HEK293 (cell line): ENCODE measurements at regions not wholly inside any gene's neighbourhood (a gene's known extent, or its start where the extent isn't known, plus 50 kb on each side); places are given as distances from the start of the nearest gene placed in this dataset.

ENCODE experiments used
- CTCF ChIA-PET: fragments of 350-600 bp; formaldehyde crosslinking; extraction: SDS; loops from one replicate; lab custom pipeline; 2021; ENCODE audit warnings: antibody characterized with exemption; lab: Yijun Ruan, JAX
- POLR2A ChIA-PET: fragments of 300-600 bp; formaldehyde crosslinking; extraction: SDS; loops from one replicate; lab custom pipeline; 2020; ENCODE audit warnings: antibody characterized with exemption, inconsistent platforms; lab: Yijun Ruan, JAX
- H3K27ac ChIP-seq: fragments of 200-500 bp; sonication (Bioruptor generic); 2 replicates; pipeline ENCODE4 v1.5.1; 2014; ENCODE audit warnings: low read depth, low read length, control low read depth, inconsistent platforms; ENCODE audit errors: extremely low read depth
- H3K36me3 ChIP-seq, 2 experiments: fragments of 200-500 bp in 1 of 2; sonication (Bioruptor generic) in 1 of 2; 1 replicate in 1 of 2; 2 replicates in 1 of 2; pipeline ENCODE4 v1.5.1; 2014 to 2017; ENCODE audit warnings: inconsistent platforms in 2 of 2, low read length in 2 of 2; ENCODE audit not compliant: control insufficient read depth in 2 of 2, insufficient read depth in 1 of 2
- H3K4me1 ChIP-seq: fragments of 200-500 bp; sonication (Bioruptor generic); 2 replicates; pipeline ENCODE4 v1.5.1; 2014; ENCODE audit warnings: mild to moderate bottlenecking, low read length, inconsistent platforms; ENCODE audit not compliant: control insufficient read depth, insufficient read depth
- H3K4me3 ChIP-seq: 2 replicates; pipeline ENCODE4 v1.5.1; 2011; ENCODE audit warnings: low read depth, mild to moderate bottlenecking, control low read depth, low read length, moderate library complexity
- H3K9me3 ChIP-seq: fragments of 200-500 bp; sonication (Bioruptor generic); 2 replicates; pipeline ENCODE4 v1.5.1; 2014; ENCODE audit warnings: low read depth, low read length, inconsistent platforms; ENCODE audit not compliant: control insufficient read depth, insufficient read depth
- GLI4 ChIP-seq: fragments of 450-650 bp; formaldehyde crosslinking; IDR thresholded peaks from 2 replicates; pipeline ENCODE4 v1.5.1; 2016; ENCODE audit warnings: missing biosample characterization, missing genetic modification characterization
- GLIS1 ChIP-seq: fragments of 450-650 bp; formaldehyde crosslinking; IDR thresholded peaks from 2 replicates; pipeline ENCODE4 v1.5.1; 2016; ENCODE audit warnings: missing biosample characterization, missing genetic modification characterization
- HOXD13 ChIP-seq: sonication (generic); formaldehyde crosslinking; IDR thresholded peaks from 2 replicates; pipeline ENCODE4 v1.8.0; 2022; ENCODE audit warnings: missing genetic modification reagents, borderline replicate concordance
- KLF16 ChIP-seq: fragments of 450-650 bp; formaldehyde crosslinking; IDR thresholded peaks from 2 replicates; pipeline ENCODE4 v1.5.1; 2017; ENCODE audit warnings: missing biosample characterization, missing genetic modification characterization
- PRDM1 ChIP-seq: fragments of 450-650 bp; formaldehyde crosslinking; IDR thresholded peaks from 2 replicates; pipeline ENCODE4; 2016; ENCODE audit warnings: missing biosample characterization, missing genetic modification characterization
- SCRT2 ChIP-seq: fragments of 450-650 bp; formaldehyde crosslinking; IDR thresholded peaks from 2 replicates; pipeline ENCODE4 v1.5.1; 2016; ENCODE audit warnings: missing biosample characterization, missing genetic modification characterization
- ZBTB17 ChIP-seq: fragments of 450-650 bp; formaldehyde crosslinking; IDR thresholded peaks from 2 replicates; pipeline ENCODE4 v1.5.1; 2016; ENCODE audit warnings: missing biosample characterization, missing genetic modification characterization
- ZBTB20 ChIP-seq: fragments of 450-650 bp; formaldehyde crosslinking; IDR thresholded peaks from 2 replicates; pipeline ENCODE4 v1.5.1; 2016; ENCODE audit warnings: missing biosample characterization, missing genetic modification characterization
- ZNF302 ChIP-seq: fragments of 450-650 bp; formaldehyde crosslinking; IDR thresholded peaks from 2 replicates; pipeline ENCODE4 v1.5.1; 2016; ENCODE audit warnings: missing biosample characterization, missing genetic modification characterization, low read depth
- ZNF398 ChIP-seq: fragments of 450-650 bp; formaldehyde crosslinking; IDR thresholded peaks from 2 replicates; pipeline ENCODE4 v1.5.1; 2017; ENCODE audit warnings: missing biosample characterization, missing genetic modification characterization
- ZNF518A ChIP-seq: fragments of 450-650 bp; formaldehyde crosslinking; conservative IDR thresholded peaks from 2 replicates; pipeline ENCODE4 v1.5.1; 2016; ENCODE audit warnings: low read depth, missing biosample characterization, missing genetic modification characterization
- ZNF529 ChIP-seq: fragments of 450-650 bp; formaldehyde crosslinking; IDR thresholded peaks from 2 replicates; pipeline ENCODE4 v1.5.1; 2017; ENCODE audit warnings: missing genetic modification characterization, missing biosample characterization; ENCODE audit not compliant: insufficient replicate concordance
- ZNF610 ChIP-seq: fragments of 450-650 bp; formaldehyde crosslinking; IDR thresholded peaks from 2 replicates; pipeline ENCODE4 v1.5.1; 2016; ENCODE audit warnings: missing biosample characterization, missing genetic modification characterization, borderline replicate concordance
- ZNF670 ChIP-seq: fragments of 450-650 bp; formaldehyde crosslinking; IDR thresholded peaks from 2 replicates; pipeline ENCODE4 v1.5.1; 2016; ENCODE audit warnings: missing biosample characterization, missing genetic modification characterization, low read depth
- ZNF692 ChIP-seq: fragments of 450-650 bp; formaldehyde crosslinking; IDR thresholded peaks from 2 replicates; pipeline ENCODE4 v1.5.1; 2016; ENCODE audit warnings: missing biosample characterization, missing genetic modification characterization
- TF ChIP-seq, protein P1 (sequence below): fragments of 450-650 bp; formaldehyde crosslinking; IDR thresholded peaks from 2 replicates; pipeline ENCODE4 v1.5.1; 2016; ENCODE audit warnings: missing biosample characterization, missing genetic modification characterization
- TF ChIP-seq, protein P2 (sequence below): fragments of 450-650 bp; formaldehyde crosslinking; IDR thresholded peaks from 2 replicates; pipeline ENCODE4 v1.5.1; 2016; ENCODE audit warnings: missing biosample characterization, missing genetic modification characterization
- TF ChIP-seq, protein P3 (sequence below): fragments of 450-650 bp; formaldehyde crosslinking; IDR thresholded peaks from 2 replicates; pipeline ENCODE4 v1.5.1; 2016; ENCODE audit warnings: missing biosample characterization, missing genetic modification characterization

DNA sequence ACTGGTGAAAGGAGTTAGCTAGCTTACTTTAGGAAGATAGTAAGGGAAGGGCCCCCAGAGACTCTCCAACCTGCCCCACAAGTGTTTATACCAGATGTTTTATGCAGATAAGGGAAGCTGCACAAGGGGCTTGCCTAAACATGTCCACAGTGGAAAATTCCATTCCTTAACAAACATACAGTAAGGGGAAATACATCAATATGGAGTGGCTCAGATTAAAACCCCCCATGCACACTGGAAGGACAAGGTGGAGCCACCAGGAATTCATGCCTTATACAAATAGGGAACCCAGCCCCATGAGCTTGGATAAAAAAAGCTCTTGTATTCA is 106.3 kb upstream of the GPBP1 start:
- H3K36me3 ChIP-seq, result no peaks in the 10 kb centered on the region
- CTCF ChIA-PET, result interaction anchor here (0.7 kb wide), 1 partner anchor 71 kb away, joined by 4 read pairs; no protein-coding TSS in a partner anchor
- H3K4me1 ChIP-seq, result no peaks in the 10 kb centered on the region
- H3K27ac ChIP-seq, result no peak overlapping the region
- H3K4me3 ChIP-seq, result no peak overlapping the region
- TF ChIP-seq ZNF692 (peak; percentile 35; the same call in 1 of the 2 replicates), SCRT2 (tag by site-specific recombination) (peak; percentile 55), PRDM1 (tag by site-specific recombination) (no peak), ZBTB20 (tag by site-specific recombination) (0 out of 2 replicates have a peak, but pooled peaks have one; percentile 5), KLF16 (tag by site-specific recombination) (no peak), ZNF518A (peak; percentile 36; the same call in 1 of the 2 replicates), GLIS1 (tag by site-specific recombination) (peak; percentile 22; the same call in 1 of the 2 replicates), ZNF302 (tag by site-specific recombination) (0 out of 2 replicates have a peak, but pooled peaks have one; percentile 75), ZNF610 (tag by site-specific recombination) (0 out of 2 replicates have a peak, but pooled peaks have one; percentile 49), ZBTB17 (tag by site-specific recombination) (peak; percentile 23; the same call in 1 of the 2 replicates), ZNF529 (tag by site-specific recombination) (peak; percentile 34), ZNF398 (peak; percentile 15; the same call in 1 of the 2 replicates), HOXD13 (CRISPR knock-in tag) (no peak), GLI4 (no peak), ZNF670 (tag by site-specific recombination) (no peak)
- TF ChIP-seq, protein P1, sequence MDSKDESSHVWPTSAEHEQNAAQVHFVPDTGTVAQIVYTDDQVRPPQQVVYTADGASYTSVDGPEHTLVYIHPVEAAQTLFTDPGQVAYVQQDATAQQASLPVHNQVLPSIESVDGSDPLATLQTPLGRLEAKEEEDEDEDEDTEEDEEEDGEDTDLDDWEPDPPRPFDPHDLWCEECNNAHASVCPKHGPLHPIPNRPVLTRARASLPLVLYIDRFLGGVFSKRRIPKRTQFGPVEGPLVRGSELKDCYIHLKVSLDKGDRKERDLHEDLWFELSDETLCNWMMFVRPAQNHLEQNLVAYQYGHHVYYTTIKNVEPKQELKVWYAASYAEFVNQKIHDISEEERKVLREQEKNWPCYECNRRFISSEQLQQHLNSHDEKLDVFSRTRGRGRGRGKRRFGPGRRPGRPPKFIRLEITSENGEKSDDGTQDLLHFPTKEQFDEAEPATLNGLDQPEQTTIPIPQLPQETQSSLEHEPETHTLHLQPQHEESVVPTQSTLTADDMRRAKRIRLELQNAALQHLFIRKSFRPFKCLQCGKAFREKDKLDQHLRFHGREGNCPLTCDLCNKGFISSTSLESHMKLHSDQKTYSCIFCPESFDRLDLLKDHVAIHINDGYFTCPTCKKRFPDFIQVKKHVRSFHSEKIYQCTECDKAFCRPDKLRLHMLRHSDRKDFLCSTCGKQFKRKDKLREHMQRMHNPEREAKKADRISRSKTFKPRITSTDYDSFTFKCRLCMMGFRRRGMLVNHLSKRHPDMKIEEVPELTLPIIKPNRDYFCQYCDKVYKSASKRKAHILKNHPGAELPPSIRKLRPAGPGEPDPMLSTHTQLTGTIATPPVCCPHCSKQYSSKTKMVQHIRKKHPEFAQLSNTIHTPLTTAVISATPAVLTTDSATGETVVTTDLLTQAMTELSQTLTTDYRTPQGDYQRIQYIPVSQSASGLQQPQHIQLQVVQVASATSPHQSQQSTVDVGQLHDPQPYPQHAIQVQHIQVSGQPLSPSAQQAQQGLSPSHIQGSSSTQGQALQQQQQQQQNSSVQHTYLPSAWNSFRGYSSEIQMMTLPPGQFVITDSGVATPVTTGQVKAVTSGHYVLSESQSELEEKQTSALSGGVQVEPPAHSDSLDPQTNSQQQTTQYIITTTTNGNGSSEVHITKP, result peak; percentile 85
- TF ChIP-seq, protein P2, sequence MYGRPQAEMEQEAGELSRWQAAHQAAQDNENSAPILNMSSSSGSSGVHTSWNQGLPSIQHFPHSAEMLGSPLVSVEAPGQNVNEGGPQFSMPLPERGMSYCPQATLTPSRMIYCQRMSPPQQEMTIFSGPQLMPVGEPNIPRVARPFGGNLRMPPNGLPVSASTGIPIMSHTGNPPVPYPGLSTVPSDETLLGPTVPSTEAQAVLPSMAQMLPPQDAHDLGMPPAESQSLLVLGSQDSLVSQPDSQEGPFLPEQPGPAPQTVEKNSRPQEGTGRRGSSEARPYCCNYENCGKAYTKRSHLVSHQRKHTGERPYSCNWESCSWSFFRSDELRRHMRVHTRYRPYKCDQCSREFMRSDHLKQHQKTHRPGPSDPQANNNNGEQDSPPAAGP (tag by site-specific recombination), result no peak
- TF ChIP-seq, protein P3, sequence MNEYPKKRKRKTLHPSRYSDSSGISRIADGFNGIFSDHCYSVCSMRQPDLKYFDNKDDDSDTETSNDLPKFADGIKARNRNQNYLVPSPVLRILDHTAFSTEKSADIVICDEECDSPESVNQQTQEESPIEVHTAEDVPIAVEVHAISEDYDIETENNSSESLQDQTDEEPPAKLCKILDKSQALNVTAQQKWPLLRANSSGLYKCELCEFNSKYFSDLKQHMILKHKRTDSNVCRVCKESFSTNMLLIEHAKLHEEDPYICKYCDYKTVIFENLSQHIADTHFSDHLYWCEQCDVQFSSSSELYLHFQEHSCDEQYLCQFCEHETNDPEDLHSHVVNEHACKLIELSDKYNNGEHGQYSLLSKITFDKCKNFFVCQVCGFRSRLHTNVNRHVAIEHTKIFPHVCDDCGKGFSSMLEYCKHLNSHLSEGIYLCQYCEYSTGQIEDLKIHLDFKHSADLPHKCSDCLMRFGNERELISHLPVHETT (tag by site-specific recombination), result no peak
- H3K9me3 ChIP-seq, result no peaks in the 10 kb centered on the region
- POLR2A ChIA-PET, result no interaction called here
